Neutrophil (primary cell): ENCODE measurements at regions not wholly inside any gene's neighbourhood (a gene's known extent, or its start where the extent isn't known, plus 50 kb on each side); places are given as distances from the start of the nearest gene placed in this dataset.

Experiments
- H3K27ac ChIP-seq: fragments of 200-600 bp; sonication (generic); 2 replicates; pipeline ENCODE4 v1.5.1; 2016; ENCODE audit warnings: mild to moderate bottlenecking, moderate library complexity
- H3K27me3 ChIP-seq: fragments of 200-600 bp; sonication (generic); 2 replicates; pipeline ENCODE4 v1.6.0; 2016; ENCODE audit warnings: mild to moderate bottlenecking
- H3K36me3 ChIP-seq: fragments of 200-600 bp; sonication (generic); 2 replicates; pipeline ENCODE4 v1.5.1; 2017
- H3K4me1 ChIP-seq, 2 experiments: fragments of 200-600 bp in 1 of 2; sonication (generic) in 1 of 2; 1 replicate in 1 of 2; 2 replicates in 1 of 2; pipeline versions ENCODE4 v1.5.1 to v1.6.1; 2013 to 2016; ENCODE audit warnings: low read depth in 1 of 2, low read length in 1 of 2, mild to moderate bottlenecking in 1 of 2, moderate library complexity in 1 of 2; ENCODE audit not compliant: control insufficient read depth in 1 of 2, insufficient read depth in 1 of 2
- H3K4me3 ChIP-seq, 2 experiments: fragments of 200-600 bp in 1 of 2; sonication (generic) in 1 of 2; 1 replicate in 1 of 2; 2 replicates in 1 of 2; pipeline ENCODE4 v1.5.1; 2013 to 2016; ENCODE audit warnings: low read depth in 1 of 2, low read length in 1 of 2, mild to moderate bottlenecking in 1 of 2, moderate library complexity in 1 of 2
- H3K9me3 ChIP-seq: fragments of 200-600 bp; sonication (generic); 2 replicates; pipeline ENCODE4 v1.5.1; 2016
- CTCF ChIP-seq: fragments of 200-600 bp; sonication (generic); IDR thresholded peaks from 2 replicates; pipeline ENCODE4 v1.5.1; 2016; ENCODE audit warnings: antibody characterized with exemption

GRCh38 chr4:23213198-23213597 lies 520.5 kb downstream of the GBA3 start:
- H3K27ac ChIP-seq = no peak overlapping the region
- H3K27me3 ChIP-seq = no peaks in the 10 kb centered on the region
- H3K4me3 ChIP-seq = no peak overlapping the region
- no peak for TF ChIP-seq CTCF
- H3K36me3 ChIP-seq = no peaks in the 10 kb centered on the region
- no peaks in the 10 kb centered on the region for H3K9me3 ChIP-seq
- no peaks in the 10 kb centered on the region for H3K4me1 ChIP-seq

- H3K36me3 ChIP-seq = no peaks in the 10 kb centered on the region
- TF ChIP-seq CTCF = no peak
- no peaks in the 10 kb centered on the region for H3K9me3 ChIP-seq
- H3K27me3 ChIP-seq = no peaks in the 10 kb centered on the region
- H3K4me3 ChIP-seq = no peak overlapping the region
- no peaks in the 10 kb centered on the region for H3K4me1 ChIP-seq
- H3K27ac ChIP-seq = no peak overlapping the region
These were observed 519.8 kb downstream of the GBA3 start for GRCh38 chr4:23212558-23212957.

- Histone ChIP-seq H3K4me3 (no peak overlapping the region), H3K27me3 (no peaks in the 10 kb centered on the region), H3K9me3 (no peaks in the 10 kb centered on the region), H3K27ac (no peak overlapping the region), H3K4me1 (no peaks in the 10 kb centered on the region), H3K36me3 (no peaks in the 10 kb centered on the region)
- TF ChIP-seq CTCF = no peak
These were observed 514.3 kb downstream of the GBA3 start for GRCh38 chr4:23207059-23207458.

GRCh38 chr4:23202712-23203247 lies 510.0 kb downstream of the GBA3 start:
- Histone ChIP-seq H3K27ac (no peak overlapping the region), H3K4me3 (no peak overlapping the region), H3K36me3 (no peaks in the 10 kb centered on the region), H3K9me3 (no peaks in the 10 kb centered on the region), H3K27me3 (no peaks in the 10 kb centered on the region), H3K4me1 (no peaks in the 10 kb centered on the region)
- TF ChIP-seq CTCF = no peak

- no peak overlapping the region for H3K4me3 ChIP-seq
- H3K27me3 ChIP-seq = no peaks in the 10 kb centered on the region
- no peak overlapping the region for H3K27ac ChIP-seq
- TF ChIP-seq CTCF = no peak
- no peaks in the 10 kb centered on the region for H3K9me3 ChIP-seq
- H3K36me3 ChIP-seq = no peaks in the 10 kb centered on the region
- no peaks in the 10 kb centered on the region for H3K4me1 ChIP-seq
These were observed 502.0 kb downstream of the GBA3 start for GRCh38 chr4:23194751-23195150.

- TF ChIP-seq CTCF = no peak
- Histone ChIP-seq H3K4me3 (no peak overlapping the region), H3K4me1 (no peaks in the 10 kb centered on the region), H3K27me3 (no peaks in the 10 kb centered on the region), H3K36me3 (no peaks in the 10 kb centered on the region), H3K9me3 (no peaks in the 10 kb centered on the region), H3K27ac (no peak overlapping the region)
These were observed 481.4 kb downstream of the GBA3 start for GRCh38 chr4:23174179-23174578.
